Gastroesophageal sphincter (tissue), 3 donors: ENCODE measurements at regions not wholly inside any gene's neighbourhood (a gene's known extent, or its start where the extent isn't known, plus 50 kb on each side); places are given as distances from the start of the nearest gene placed in this dataset.

Experiments used
- CTCF ChIP-seq, 4 experiments: fragments of 200-600 bp in 2 of 4; fragments of 450-650 bp in 2 of 4; sonication (generic) in 1 of 4; IDR thresholded peaks; one replicate each; pipeline ENCODE4 v1.5.1; 2017 to 2019; ENCODE audit warnings: antibody characterized with exemption in 4 of 4, mild to moderate bottlenecking in 2 of 4, moderate library complexity in 2 of 4
- EP300 ChIP-seq: sonication (generic); formaldehyde crosslinking; IDR thresholded peaks from one replicate; pipeline ENCODE4 v1.6.1; 2017; ENCODE audit warnings: antibody characterized with exemption, mild to moderate bottlenecking
- POLR2A ChIP-seq, 2 donors: fragments of 450-650 bp; IDR thresholded peaks; one replicate each; pipeline ENCODE4 v1.6.1; 2017; ENCODE audit warnings: antibody characterized with exemption in 2 of 2, mild to moderate bottlenecking in 2 of 2, moderate library complexity in 1 of 2
- POLR2AphosphoS5 ChIP-seq: sonication (generic); formaldehyde crosslinking; IDR thresholded peaks from one replicate; pipeline ENCODE4 v1.6.1; 2017; ENCODE audit warnings: antibody characterized with exemption

GRCh38 chr14:48936362-48936761, 649.8 kb downstream of the RPS29 start:
- no peak for TF ChIP-seq POLR2A (IDR thresholded peaks at IDR 0.05)
- TF ChIP-seq CTCF (IDR thresholded peaks at IDR 0.05): no peak
- TF ChIP-seq EP300: no peak
- TF ChIP-seq POLR2AphosphoS5: no peak
